Natural killer cell (primary cell): ENCODE measurements at regions not wholly inside any gene's neighbourhood (a gene's known extent, or its start where the extent isn't known, plus 50 kb on each side); places are given as distances from the start of the nearest gene placed in this dataset.

Source experiments
- ATAC-seq, 3 donors: fragments of 150-1000 bp in 2 of 3; fragments of 200-7000 bp in 1 of 3; cut with Tn5 transposase; 1 replicate in 1 of 3; 2 replicates in 2 of 3; pipeline ENCODE4 v1.10.0; 2021; ENCODE audit warnings: mild to moderate bottlenecking in 2 of 3, moderate library complexity in 2 of 3
- DNase-seq, 2 donors: peaks; one replicate each; pipeline versions ENCODE4 v3.0.0 to v3.0.0-alpha.2; 2013 to 2021; ENCODE audit warnings: mixed read lengths in 1 of 2
- H3K27ac ChIP-seq: one replicate; pipeline ENCODE4 v1.5.1; 2013; ENCODE audit warnings: mild to moderate bottlenecking, low read length
- H3K27me3 ChIP-seq: one replicate; pipeline ENCODE4 v1.6.1; 2013; ENCODE audit warnings: low read length; ENCODE audit not compliant: control insufficient read depth, insufficient read depth
- H3K36me3 ChIP-seq: one replicate; pipeline ENCODE4 v1.6.1; 2013; ENCODE audit warnings: low read length; ENCODE audit not compliant: control insufficient read depth, insufficient read depth
- H3K4me1 ChIP-seq: one replicate; pipeline ENCODE4 v1.6.1; 2013; ENCODE audit warnings: low read length; ENCODE audit not compliant: control insufficient read depth, insufficient read depth
- H3K4me3 ChIP-seq: one replicate; pipeline ENCODE4 v1.5.1; 2013; ENCODE audit warnings: low read length
- H3K9me3 ChIP-seq: one replicate; pipeline ENCODE4 v1.6.1; 2013; ENCODE audit warnings: low read length; ENCODE audit not compliant: control insufficient read depth, insufficient read depth
- H3K27ac Mint-ChIP-seq, 2 donors: one replicate each; pipeline ENCODE4 v1.8.0; 2022; ENCODE audit warnings: mild to moderate bottlenecking in 2 of 2, mixed read lengths in 2 of 2, moderate library complexity in 1 of 2
- H3K27me3 Mint-ChIP-seq, 2 donors: one replicate each; pipeline ENCODE4 v1.8.0; 2022; ENCODE audit warnings: low read depth in 2 of 2, mixed read lengths in 2 of 2
- H3K36me3 Mint-ChIP-seq: one replicate; pipeline ENCODE4 v1.8.0; 2022; ENCODE audit warnings: mixed read lengths
- H3K4me1 Mint-ChIP-seq, 2 donors: one replicate each; pipeline ENCODE4 v1.8.0; 2022; ENCODE audit warnings: mixed read lengths in 2 of 2
- H3K4me3 Mint-ChIP-seq: one replicate; pipeline ENCODE4 v1.8.0; 2022; ENCODE audit warnings: mild to moderate bottlenecking, moderate library complexity, mixed read lengths
- H3K9me3 Mint-ChIP-seq, 2 donors: one replicate each; pipeline ENCODE4 v1.8.0; 2022; ENCODE audit warnings: mixed read lengths in 2 of 2
- WGBS: methylation state at CpG from one replicate; pipeline ENCODE4 v1.1.7; 2013; ENCODE audit warnings: missing lambda C conversion rate; ENCODE audit not compliant: insufficient coverage; 5-methylcytosine and 5-hydroxymethylcytosine counted together
- intact Hi-C: fragments of 100-400 bp; cut with micrococcal nuclease; formaldehyde crosslinking; loops from one replicate; pipeline ENCODE4 v1.14.2; 2022
- TF ChIP-seq, protein P1 (sequence below): fragments of 200-600 bp; IDR thresholded peaks from one replicate; pipeline ENCODE4 v1.8.0; 2022; ENCODE audit warnings: antibody characterized with exemption

DNA sequence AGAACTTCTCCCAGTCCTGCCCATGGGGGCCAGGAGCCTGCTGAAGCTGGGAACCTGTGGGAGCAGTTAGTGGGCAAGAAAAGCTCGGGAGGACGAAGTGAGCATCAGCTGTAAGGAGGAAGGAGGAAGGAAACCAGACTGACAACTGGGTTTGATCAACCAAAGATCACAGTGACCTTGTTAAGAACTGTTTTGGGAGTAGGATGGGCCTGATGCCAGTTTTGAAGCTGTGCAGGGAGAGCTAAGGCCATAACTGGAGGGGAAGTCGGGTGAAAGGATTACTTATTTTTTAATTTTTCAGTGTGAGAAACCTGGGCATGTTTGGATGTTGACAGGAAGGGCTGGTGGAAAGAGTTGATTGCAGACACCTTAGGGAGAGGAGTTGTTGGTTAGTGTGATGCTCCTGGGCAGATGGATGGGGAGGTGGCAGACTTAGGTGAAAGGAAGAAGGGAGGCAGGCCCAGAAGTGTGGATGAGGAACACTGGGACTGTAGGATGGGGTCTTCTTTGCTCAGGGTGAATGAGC lies 58.3 kb upstream of the KLF4 start:
- intact Hi-C loops = no loop called here
- Histone ChIP-seq H3K9me3 (no peaks in the 10 kb centered on the region), H3K4me1 (no peaks in the 10 kb centered on the region), H3K27me3 (no peaks in the 10 kb centered on the region), H3K27ac (no peak overlapping the region), H3K36me3 (no peaks in the 10 kb centered on the region), H3K4me3 (no peak overlapping the region)
- no peaks in the 10 kb centered on the region for H3K9me3 Mint-ChIP-seq
- 39% methylated on average over 3 of the region's 3 CpGs for WGBS
- no peak for ATAC-seq
- peaks cover 8 to 17% of the 10 kb centered on the region in 2 donors for H3K27me3 Mint-ChIP-seq
- no peak for DNase-seq
- no peak overlapping the region for H3K27ac Mint-ChIP-seq
- no peaks in the 10 kb centered on the region for H3K4me1 Mint-ChIP-seq
- TF ChIP-seq, protein P1, sequence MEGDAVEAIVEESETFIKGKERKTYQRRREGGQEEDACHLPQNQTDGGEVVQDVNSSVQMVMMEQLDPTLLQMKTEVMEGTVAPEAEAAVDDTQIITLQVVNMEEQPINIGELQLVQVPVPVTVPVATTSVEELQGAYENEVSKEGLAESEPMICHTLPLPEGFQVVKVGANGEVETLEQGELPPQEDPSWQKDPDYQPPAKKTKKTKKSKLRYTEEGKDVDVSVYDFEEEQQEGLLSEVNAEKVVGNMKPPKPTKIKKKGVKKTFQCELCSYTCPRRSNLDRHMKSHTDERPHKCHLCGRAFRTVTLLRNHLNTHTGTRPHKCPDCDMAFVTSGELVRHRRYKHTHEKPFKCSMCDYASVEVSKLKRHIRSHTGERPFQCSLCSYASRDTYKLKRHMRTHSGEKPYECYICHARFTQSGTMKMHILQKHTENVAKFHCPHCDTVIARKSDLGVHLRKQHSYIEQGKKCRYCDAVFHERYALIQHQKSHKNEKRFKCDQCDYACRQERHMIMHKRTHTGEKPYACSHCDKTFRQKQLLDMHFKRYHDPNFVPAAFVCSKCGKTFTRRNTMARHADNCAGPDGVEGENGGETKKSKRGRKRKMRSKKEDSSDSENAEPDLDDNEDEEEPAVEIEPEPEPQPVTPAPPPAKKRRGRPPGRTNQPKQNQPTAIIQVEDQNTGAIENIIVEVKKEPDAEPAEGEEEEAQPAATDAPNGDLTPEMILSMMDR = no peak
- H3K36me3 Mint-ChIP-seq = no peaks in the 10 kb centered on the region
- H3K4me3 Mint-ChIP-seq = no peak overlapping the region

GRCh38 chr9:107547303-107547702 lies 57.7 kb upstream of the KLF4 start:
- DNase-seq (no peak), ATAC-seq (no peak)
- Mint-ChIP-seq H3K27me3 (peaks cover 8 to 17% of the 10 kb centered on the region in 2 donors), H3K9me3 (no peaks in the 10 kb centered on the region), H3K4me3 (no peak overlapping the region), H3K36me3 (no peaks in the 10 kb centered on the region), H3K4me1 (no peaks in the 10 kb centered on the region), H3K27ac (no peak overlapping the region)
- intact Hi-C loops = no loop called here
- WGBS = 88% methylated on average over 1 of the region's 2 CpGs
- Histone ChIP-seq H3K4me1 (no peaks in the 10 kb centered on the region), H3K36me3 (no peaks in the 10 kb centered on the region), H3K27ac (no peak overlapping the region), H3K27me3 (no peaks in the 10 kb centered on the region), H3K9me3 (no peaks in the 10 kb centered on the region), H3K4me3 (no peak overlapping the region)
- TF ChIP-seq, protein P1 = no peak

DNA sequence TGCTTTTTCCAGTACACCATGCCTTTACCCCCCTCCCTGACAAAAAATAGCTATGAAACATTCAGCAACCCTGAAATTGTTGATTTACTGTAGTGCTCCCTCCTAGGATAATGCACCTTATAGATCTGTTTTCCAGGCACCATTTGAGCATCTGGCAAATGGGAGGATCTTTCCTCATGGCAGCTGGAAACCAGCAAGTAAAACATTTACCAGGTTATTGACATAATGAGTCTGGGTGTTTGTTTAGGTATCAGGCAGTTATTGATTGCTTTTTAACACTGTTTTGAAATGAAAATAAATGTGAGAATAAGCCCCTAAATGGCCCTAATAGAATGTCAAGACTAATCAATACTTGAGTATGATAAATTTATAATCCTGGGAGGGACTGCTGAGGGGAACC lies 57.3 kb upstream of the KLF4 start:
- TF ChIP-seq, protein P1 = no peak
- Histone ChIP-seq H3K4me3 (no peak overlapping the region), H3K27me3 (no peaks in the 10 kb centered on the region), H3K36me3 (no peaks in the 10 kb centered on the region), H3K4me1 (no peaks in the 10 kb centered on the region), H3K9me3 (no peaks in the 10 kb centered on the region), H3K27ac (no peak overlapping the region)
- Mint-ChIP-seq H3K4me3 (no peak overlapping the region), H3K9me3 (no peaks in the 10 kb centered on the region), H3K27me3 (peaks cover 8 to 17% of the 10 kb centered on the region in 2 donors), H3K27ac (no peak overlapping the region), H3K36me3 (no peaks in the 10 kb centered on the region), H3K4me1 (no peaks in the 10 kb centered on the region)
- intact Hi-C loops = no loop called here
- DNase-seq = no peak
- ATAC-seq = no peak

DNA sequence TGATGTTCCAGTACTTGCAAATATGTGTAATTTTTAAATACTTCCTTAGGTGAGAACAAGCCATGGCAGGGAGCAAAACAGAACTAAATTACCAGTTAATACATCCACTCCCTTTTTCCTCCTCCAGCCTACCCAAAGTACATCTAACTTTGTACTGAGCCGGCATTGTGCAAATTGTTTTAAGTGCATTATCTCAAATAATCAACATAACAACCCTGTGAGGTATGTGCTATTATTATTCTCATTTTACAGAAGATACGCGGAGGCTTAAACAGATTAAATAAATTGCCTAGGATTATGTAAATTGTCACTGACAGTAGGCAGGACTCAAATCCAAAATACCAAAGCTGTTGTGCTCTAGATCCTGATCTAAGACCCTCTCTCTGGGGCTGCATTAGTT lies 55.5 kb upstream of the KLF4 start:
- no peak overlapping the region for H3K27ac ChIP-seq
- no peaks in the 10 kb centered on the region for H3K4me1 Mint-ChIP-seq
- DNase-seq = no peak
- H3K9me3 Mint-ChIP-seq = no peaks in the 10 kb centered on the region
- H3K9me3 ChIP-seq = no peaks in the 10 kb centered on the region
- no peak overlapping the region for H3K4me3 Mint-ChIP-seq
- H3K36me3 ChIP-seq = no peaks in the 10 kb centered on the region
- no peak overlapping the region for H3K27ac Mint-ChIP-seq
- WGBS = 94% methylated on average over 2 of the region's 3 CpGs
- no peaks in the 10 kb centered on the region for H3K36me3 Mint-ChIP-seq
- H3K27me3 Mint-ChIP-seq = peaks cover 8 to 17% of the 10 kb centered on the region in 2 donors
- no peaks in the 10 kb centered on the region for H3K4me1 ChIP-seq
- H3K4me3 ChIP-seq = no peak overlapping the region
- TF ChIP-seq, protein P1 = no peak
- ATAC-seq = no peak
- H3K27me3 ChIP-seq = no peaks in the 10 kb centered on the region
- intact Hi-C loops = no loop called here
